Activated T-cell treated with anti-CD3 and anti-CD28 coated beads, Interleukin-2, amount 50 U/mL, for 4 hours (primary cell): ENCODE measurements at regions not wholly inside any gene's neighbourhood (a gene's known extent, or its start where the extent isn't known, plus 50 kb on each side); places are given as distances from the start of the nearest gene placed in this dataset.
"Not testable (repeated sequence)": the region's sequence is repeated elsewhere in the genome, so short reads cannot be mapped to it uniquely, and the experiment has no call there.

Experiments used
- ATAC-seq, 2 donors: fragments of 200-7000 bp; cut with Tn5 transposase; one replicate each; pipeline ENCODE4 v1.10.0; 2021
- DNase-seq: peaks from one replicate; pipeline ENCODE4 v3.0.0-alpha.2; 2020
- H3K27me3 Mint-ChIP-seq: one replicate; pipeline ENCODE4 v1.8.0; 2021; ENCODE audit warnings: low read depth, mixed read lengths
- H3K36me3 Mint-ChIP-seq: one replicate; pipeline ENCODE4 v1.8.0; 2022; ENCODE audit warnings: mixed read lengths; ENCODE audit not compliant: insufficient read depth
- H3K4me1 Mint-ChIP-seq: one replicate; pipeline ENCODE4 v1.8.0; 2021; ENCODE audit warnings: low read depth, mixed read lengths
- H3K4me3 Mint-ChIP-seq: one replicate; pipeline ENCODE4 v1.8.0; 2021; ENCODE audit warnings: mild to moderate bottlenecking, moderate library complexity, mixed read lengths
- H3K9me3 Mint-ChIP-seq: one replicate; pipeline ENCODE4 v1.8.0; 2021; ENCODE audit warnings: mixed read lengths

DNA sequence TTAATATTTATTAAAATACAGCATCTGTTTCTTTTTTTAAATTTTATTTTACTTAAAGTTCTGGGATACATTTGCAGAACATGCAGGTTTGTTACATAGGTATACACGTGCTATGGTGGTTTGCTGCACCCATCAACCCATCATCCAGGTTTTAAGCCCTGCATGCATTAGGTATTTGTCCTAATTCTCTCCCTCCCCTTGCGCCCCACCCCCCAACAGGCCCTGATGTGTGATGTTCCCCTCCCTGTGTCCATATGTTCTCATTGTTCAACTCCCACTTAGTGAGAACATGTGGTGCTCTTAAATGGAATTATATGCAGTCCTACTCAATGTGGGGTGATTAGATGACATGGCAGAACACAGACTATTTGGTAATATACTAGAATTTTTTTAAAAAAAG is 1147.7 kb upstream of the ALCAM start:
- not testable (repeated sequence) for H3K27me3 Mint-ChIP-seq, H3K4me1 Mint-ChIP-seq, ATAC-seq, H3K4me3 Mint-ChIP-seq, H3K9me3 Mint-ChIP-seq, H3K36me3 Mint-ChIP-seq, DNase-seq

DNA sequence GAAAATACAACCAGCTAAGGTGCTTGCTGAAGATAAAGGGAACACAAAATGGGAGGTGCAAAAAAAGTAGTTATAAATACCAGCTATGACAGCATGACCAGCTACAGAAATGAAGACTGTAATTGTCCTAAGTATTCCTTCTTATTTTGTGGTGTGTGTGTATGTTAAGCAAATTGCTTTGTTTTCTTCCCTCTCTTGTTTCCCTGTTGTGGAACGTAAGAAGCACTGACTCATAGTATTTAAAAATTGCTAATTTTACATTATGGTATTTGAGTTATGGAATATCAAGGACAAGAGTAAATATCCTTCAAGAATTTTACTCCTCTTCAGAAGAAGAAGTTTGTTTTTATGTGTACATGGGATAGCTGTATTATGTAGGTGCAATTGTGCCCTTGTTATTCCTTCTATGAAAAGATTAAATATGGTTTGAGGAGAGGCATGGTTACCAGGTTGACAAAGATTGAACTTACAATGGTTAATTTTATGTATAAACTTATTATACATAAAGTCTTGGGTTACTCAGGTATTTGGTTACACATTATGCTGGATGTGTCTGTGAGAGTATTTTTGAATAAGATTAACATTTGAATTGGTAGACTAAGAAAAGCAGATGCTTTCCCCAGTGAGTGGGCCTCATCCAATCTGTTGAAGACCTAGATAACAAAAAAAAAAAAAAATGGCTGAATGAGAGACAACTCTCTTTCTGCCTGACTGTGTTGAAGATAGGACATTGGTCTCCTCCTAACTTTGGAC is 1132.1 kb upstream of the ALCAM start:
- ATAC-seq, result no peak
- Mint-ChIP-seq H3K4me3 (no peak overlapping the region), H3K36me3 (no peaks in the 10 kb centered on the region), H3K9me3 (no peaks in the 10 kb centered on the region), H3K27me3 (no peaks in the 10 kb centered on the region), H3K4me1 (no peaks in the 10 kb centered on the region)
- no peak for DNase-seq

DNA sequence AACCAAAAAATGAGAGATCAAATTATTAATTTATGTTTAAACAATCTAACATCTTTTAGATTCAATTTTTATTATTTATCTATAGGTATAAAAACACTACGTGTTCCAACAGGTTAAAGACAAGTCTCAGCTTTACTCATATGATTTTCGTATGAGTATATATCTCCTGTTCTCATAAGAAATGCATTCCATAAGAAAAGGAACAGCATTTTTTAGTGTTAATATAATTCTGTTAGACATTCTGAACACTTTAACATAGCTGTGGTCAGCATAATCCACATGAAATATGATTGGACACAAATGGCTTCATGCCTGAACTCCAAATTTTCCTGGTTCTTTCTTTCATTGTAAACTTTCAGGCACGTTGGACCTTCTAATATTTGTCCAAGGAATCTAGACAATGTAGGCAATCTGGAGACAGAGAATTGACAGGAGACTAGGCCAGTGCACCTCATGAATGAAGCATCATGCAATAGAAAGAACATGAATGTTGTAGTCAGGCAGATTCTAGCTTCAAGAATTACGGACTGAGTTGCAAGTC is 1122.0 kb upstream of the ALCAM start:
- Mint-ChIP-seq H3K9me3 (peaks cover 11% of the 10 kb centered on the region), H3K36me3 (peaks cover 2% of the 10 kb centered on the region), H3K27me3 (no peaks in the 10 kb centered on the region), H3K4me3 (no peak overlapping the region), H3K4me1 (no peaks in the 10 kb centered on the region)
- no peak for DNase-seq
- ATAC-seq, result no peak

DNA sequence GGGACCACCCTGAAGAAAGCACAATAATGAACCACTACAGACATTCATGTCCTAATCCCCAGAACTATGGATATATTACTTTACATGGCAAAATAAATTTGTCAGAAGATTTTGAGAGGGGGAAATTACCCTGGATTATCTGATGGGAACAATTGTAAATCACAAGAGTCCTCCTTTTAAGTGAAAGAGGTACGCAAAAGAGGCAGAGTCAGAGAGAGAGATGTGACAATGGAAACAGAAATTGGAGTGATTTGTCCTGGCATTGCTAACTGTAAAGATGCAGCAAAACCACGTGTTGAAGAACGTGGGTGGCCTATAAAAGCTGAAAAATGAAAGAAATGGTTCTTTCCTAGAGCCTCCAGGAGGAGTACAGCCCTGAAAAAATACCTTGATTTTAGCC is 1121.4 kb upstream of the ALCAM start:
- peaks cover 11% of the 10 kb centered on the region for H3K9me3 Mint-ChIP-seq
- no peak overlapping the region for H3K4me3 Mint-ChIP-seq
- H3K36me3 Mint-ChIP-seq, result peaks cover 2% of the 10 kb centered on the region
- H3K4me1 Mint-ChIP-seq, result no peaks in the 10 kb centered on the region
- DNase-seq (no peak), ATAC-seq (no peak)
- H3K27me3 Mint-ChIP-seq, result no peaks in the 10 kb centered on the region

DNA sequence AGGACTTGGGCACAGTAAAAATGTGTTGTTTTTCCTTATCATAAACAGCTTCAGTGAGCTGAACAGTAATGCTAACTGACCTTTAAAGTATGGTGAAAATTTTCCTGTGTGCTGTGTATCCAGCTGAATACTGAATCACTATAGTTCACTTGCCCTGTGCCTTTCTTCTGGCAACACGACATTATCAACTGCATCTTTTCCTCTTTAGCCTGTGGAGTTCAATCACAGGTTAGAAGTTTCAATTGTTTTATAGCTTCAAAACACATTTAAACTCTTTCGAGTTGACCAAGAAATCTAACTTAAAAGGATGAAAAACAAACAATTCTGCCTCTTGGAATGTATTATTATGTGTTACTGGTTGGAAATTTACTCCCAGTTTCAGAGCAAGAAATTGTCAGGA is 1120.7 kb upstream of the ALCAM start:
- Mint-ChIP-seq H3K36me3 (peaks cover 2% of the 10 kb centered on the region), H3K9me3 (peaks cover 9% of the 10 kb centered on the region), H3K4me1 (no peaks in the 10 kb centered on the region), H3K27me3 (no peaks in the 10 kb centered on the region), H3K4me3 (no peak overlapping the region)
- ATAC-seq, result no peak
- no peak for DNase-seq

DNA sequence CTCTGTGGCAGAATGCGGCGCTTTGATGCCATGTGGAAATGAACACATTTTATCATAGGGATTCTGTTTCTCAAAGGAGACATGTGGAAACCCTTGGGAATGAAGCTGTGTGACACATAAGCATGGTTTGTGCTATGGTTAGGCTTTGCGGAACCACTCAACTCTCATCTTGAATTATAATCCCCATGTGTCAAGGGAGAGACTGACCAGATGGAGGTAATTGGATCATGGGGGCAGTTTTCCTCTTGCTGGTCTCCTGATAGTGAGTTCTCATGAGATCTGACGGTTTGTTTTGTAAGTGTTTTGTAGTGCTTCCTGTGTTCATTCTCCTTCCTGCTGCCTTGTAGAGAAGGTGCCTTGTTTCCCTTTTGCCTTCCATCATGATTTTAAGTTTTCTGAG is 1109.2 kb upstream of the ALCAM start:
- Mint-ChIP-seq H3K36me3 (no peaks in the 10 kb centered on the region), H3K27me3 (no peaks in the 10 kb centered on the region), H3K4me3 (no peak overlapping the region), H3K4me1 (no peaks in the 10 kb centered on the region), H3K9me3 (no peaks in the 10 kb centered on the region)
- ATAC-seq (no peak), DNase-seq (no peak)

DNA sequence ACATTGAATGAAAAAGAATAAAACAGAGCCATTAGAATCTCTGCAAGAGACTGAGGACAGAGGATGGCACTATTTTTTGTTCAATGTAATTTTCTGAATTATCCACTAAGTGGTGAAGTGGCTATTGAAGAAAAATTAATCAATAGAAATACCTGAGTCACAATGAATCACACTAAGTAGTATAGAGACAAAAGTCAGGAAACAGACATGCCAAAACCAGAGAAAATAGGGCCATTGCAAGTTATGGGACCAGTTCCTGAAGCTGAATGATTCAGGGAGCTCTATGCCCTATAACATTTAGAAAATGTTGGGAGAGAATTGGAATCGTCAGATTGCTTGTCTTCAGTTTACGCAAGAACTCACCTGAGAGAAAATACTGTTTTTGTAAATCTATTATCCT is 1103.2 kb upstream of the ALCAM start:
- DNase-seq, result no peak
- H3K9me3 Mint-ChIP-seq, result no peaks in the 10 kb centered on the region
- no peaks in the 10 kb centered on the region for H3K36me3 Mint-ChIP-seq
- H3K4me1 Mint-ChIP-seq, result no peaks in the 10 kb centered on the region
- no peaks in the 10 kb centered on the region for H3K27me3 Mint-ChIP-seq
- no peak for ATAC-seq
- no peak overlapping the region for H3K4me3 Mint-ChIP-seq

DNA sequence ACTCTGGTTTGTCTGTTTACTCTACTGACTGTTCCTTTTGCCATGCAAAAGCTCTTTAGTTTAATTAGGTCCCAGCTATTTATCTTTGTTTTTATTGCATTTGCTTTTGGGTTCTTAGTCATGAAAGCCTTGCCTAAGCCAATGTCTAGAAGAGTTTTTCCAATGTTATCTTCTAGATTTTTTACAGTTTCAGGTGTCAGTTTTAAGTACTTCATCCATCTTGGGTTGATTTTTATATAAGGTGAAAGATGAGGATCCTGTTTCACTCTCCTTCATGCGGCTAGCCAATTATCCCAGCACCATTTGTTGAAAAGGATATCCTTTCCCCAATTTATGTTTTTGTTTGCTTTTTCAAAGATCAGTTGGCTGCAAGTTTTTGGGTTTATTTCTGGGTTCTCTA is 1100.5 kb upstream of the ALCAM start:
- not testable (repeated sequence) for H3K36me3 Mint-ChIP-seq, H3K9me3 Mint-ChIP-seq, DNase-seq, H3K4me3 Mint-ChIP-seq, ATAC-seq, H3K27me3 Mint-ChIP-seq, H3K4me1 Mint-ChIP-seq

DNA sequence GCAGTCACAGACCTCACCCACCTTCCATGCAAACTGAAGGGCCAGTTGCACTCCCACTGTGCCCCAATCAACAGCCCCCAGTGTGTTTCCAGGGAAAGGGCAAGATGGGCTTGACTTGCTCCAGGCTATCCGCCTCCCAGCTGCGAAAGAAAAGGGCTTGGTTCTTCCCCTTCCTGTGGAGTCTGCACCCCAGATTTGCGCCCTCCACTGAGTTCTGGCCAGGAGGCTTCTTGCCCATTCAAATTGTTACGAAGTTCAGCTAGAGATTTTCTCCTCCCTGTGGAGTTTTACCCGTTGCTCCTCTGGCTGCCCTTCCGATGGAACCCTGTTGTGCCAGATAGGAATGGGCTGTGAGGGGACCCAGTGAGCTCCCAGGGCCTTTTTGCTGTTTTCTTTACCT is 1096.9 kb upstream of the ALCAM start:
- H3K9me3 Mint-ChIP-seq, result no peaks in the 10 kb centered on the region
- no peak for DNase-seq
- H3K27me3 Mint-ChIP-seq, result no peaks in the 10 kb centered on the region
- no peak for ATAC-seq
- no peaks in the 10 kb centered on the region for H3K36me3 Mint-ChIP-seq
- no peaks in the 10 kb centered on the region for H3K4me1 Mint-ChIP-seq
- H3K4me3 Mint-ChIP-seq, result no peak overlapping the region

DNA sequence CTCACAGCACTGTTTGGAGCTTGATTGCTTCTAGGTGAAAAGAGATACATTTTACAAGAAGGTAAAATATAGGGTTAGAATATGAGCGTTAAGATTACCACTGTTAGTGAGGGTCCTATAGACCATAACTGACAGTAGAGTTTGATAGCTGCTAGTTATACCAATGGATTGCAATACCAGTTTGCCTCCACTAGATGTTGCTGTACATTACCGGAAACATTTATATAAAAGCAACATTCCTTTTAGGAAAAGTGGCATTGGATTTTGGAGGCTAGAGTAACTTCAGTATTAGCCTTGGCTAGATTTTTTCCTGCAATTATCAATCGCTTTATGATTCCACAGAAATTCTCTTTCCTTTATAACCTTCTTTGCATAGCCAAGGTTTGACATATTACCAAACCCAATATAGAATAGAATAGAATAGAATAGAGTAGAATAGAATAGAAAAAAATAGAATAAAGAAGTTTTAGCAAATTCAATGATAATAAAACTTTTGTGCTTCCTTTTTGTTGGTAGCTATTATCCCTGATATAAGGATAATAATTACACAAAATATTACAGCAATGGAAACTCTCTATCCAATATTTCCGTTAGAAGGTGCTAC is 1093.6 kb upstream of the ALCAM start:
- no peaks in the 10 kb centered on the region for H3K27me3 Mint-ChIP-seq
- no peaks in the 10 kb centered on the region for H3K4me1 Mint-ChIP-seq
- no peak for ATAC-seq
- H3K9me3 Mint-ChIP-seq, result no peaks in the 10 kb centered on the region
- no peak for DNase-seq
- H3K36me3 Mint-ChIP-seq, result no peaks in the 10 kb centered on the region
- H3K4me3 Mint-ChIP-seq, result no peak overlapping the region

DNA sequence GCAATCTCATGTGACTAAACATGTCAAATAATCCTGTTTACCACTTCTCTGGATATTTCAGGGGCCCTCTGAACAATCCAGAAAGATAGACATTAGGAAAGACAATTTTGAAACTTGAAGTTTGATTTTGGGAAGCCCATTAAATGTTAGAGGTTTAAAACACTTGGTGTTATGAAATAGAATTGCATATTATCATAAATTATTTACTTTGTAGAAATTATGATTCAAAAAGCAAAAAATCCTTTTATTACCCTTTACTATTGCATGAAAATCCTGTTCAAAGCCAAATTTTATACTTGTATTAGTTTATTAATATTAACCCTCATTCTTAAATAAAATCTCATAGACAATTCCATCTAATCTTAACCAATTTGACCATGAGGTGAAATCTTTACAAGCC is 1091.5 kb upstream of the ALCAM start:
- Mint-ChIP-seq H3K4me3 (no peak overlapping the region), H3K9me3 (peaks cover 3% of the 10 kb centered on the region), H3K4me1 (peaks cover 8% of the 10 kb centered on the region), H3K27me3 (no peaks in the 10 kb centered on the region), H3K36me3 (no peaks in the 10 kb centered on the region)
- ATAC-seq (no peak), DNase-seq (no peak)

DNA sequence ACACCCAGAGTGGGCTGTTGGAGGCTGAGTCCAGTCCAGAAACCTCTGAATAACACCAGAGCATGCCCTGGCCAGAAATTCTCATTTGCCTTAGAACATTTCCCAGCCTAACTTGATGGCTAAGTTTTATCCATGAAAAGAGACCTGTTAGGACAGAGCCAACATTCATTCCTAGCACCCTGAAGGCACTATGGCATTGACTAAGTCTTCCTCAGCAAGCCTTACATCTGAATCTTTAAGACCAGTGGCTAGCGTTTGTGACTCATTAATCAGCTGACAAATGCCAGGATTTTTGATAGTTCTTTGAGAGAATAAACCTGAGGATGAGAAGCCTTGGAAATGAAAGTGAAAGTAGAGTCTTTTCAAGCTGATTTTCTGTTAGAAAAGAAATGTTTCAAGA is 1087.1 kb upstream of the ALCAM start:
- H3K9me3 Mint-ChIP-seq, result peaks cover 19% of the 10 kb centered on the region
- H3K36me3 Mint-ChIP-seq, result no peaks in the 10 kb centered on the region
- H3K4me1 Mint-ChIP-seq, result peaks cover 8% of the 10 kb centered on the region
- ATAC-seq (no peak), DNase-seq (no peak)
- no peaks in the 10 kb centered on the region for H3K27me3 Mint-ChIP-seq
- H3K4me3 Mint-ChIP-seq, result peak overlapping the region; percentile 53

DNA sequence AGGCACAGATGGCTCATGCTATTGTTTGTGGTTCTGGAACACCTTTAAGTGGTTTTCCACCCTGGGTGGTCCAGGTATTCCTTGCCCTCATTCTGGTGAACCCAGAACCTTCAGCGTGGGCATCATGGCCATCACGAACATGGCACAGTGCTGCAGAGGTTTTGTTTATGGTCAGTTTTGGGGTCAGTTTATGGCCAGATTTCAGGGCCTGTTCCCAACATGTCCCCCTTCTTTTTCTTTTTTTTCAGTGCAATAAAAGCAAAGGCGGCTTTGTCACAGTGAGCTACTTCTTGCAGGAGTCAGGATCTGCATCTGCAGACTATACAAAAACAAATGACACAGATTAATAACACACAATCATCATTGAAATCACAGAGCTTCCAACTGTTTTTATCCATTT is 1085.0 kb upstream of the ALCAM start:
- Mint-ChIP-seq H3K4me3 (no peak overlapping the region), H3K9me3 (peaks cover 20% of the 10 kb centered on the region), H3K36me3 (no peaks in the 10 kb centered on the region), H3K4me1 (peaks cover 8% of the 10 kb centered on the region), H3K27me3 (no peaks in the 10 kb centered on the region)
- DNase-seq, result no peak
- no peak for ATAC-seq

DNA sequence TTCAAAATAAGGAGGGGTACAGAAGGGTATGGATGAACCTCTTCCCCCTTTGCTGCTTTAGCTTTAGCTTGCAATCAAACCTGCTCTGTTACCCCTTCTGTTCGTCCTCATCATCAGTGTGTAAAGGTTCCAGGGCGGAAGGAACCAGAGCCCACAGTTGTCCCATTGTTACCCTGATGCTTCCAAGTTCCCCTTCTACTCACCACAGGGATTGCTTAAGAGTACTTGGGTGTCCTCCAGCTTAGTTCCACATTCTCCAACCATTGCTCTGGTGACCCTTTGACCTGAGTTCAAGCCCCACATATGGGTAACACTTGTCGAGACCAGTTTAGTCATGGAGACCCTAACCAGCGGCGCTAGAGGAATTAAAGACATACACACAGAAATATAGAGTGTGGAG is 1080.1 kb upstream of the ALCAM start:
- H3K4me3 Mint-ChIP-seq, result no peak overlapping the region
- ATAC-seq, result no peak

DNA sequence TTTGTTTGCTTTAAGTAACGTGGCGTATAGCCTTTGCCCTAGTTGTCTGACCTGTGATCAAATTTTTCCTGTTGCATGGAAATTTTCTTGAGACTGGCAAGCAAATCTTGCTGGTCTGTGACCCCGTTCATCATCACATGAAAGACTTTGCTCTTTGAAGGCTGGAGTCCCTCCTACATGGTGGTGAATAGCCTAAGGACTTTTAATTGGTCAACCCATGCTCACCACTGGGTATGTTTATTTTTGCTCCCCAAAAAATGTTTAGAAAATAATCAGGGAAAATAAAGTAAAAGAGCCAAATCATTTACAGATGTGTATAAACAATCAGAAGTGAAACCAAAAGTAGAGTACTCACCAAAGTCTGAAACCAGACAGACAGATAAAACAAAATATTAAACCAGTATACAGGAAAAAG is 1075.3 kb upstream of the ALCAM start:
- Mint-ChIP-seq H3K36me3 (no peaks in the 10 kb centered on the region), H3K9me3 (peaks cover 9% of the 10 kb centered on the region), H3K27me3 (no peaks in the 10 kb centered on the region), H3K4me3 (peak overlapping the region; percentile 61), H3K4me1 (peaks cover 14% of the 10 kb centered on the region)
- ATAC-seq (no peak), DNase-seq (no peak)

More for the DNA sequence above, 1080.1 kb upstream of the ALCAM start:
- Mint-ChIP-seq H3K27me3 (no peaks in the 10 kb centered on the region), H3K36me3 (no peaks in the 10 kb centered on the region), H3K9me3 (peaks cover 17% of the 10 kb centered on the region), H3K4me1 (peaks cover 4% of the 10 kb centered on the region)
- no peak for DNase-seq
